ENCODE measurements at regions not wholly inside any gene's neighbourhood (a gene's known extent, or its start where the extent isn't known, plus 50 kb on each side); places are given as distances from the start of the nearest gene placed in this dataset.

GRCh38 chr13:104473936-104474335 lies 1407.7 kb upstream of the SLC10A2 start:
- TF ChIP-seq CTCF (IDR thresholded peaks at IDR 0.05 in 2 of 3, conservative IDR thresholded peaks at IDR 0.05 in 1 of 3; ENCODE audit: borderline replicate concordance in 1 of 3, insufficient read depth in 1 of 3, low read depth in 2 of 3, low read length in 2 of 3) = no peak
- TF ChIP-seq YY1 (IDR thresholded peaks at IDR 0.05; ENCODE audit: extremely low read depth, insufficient replicate concordance, low read depth, low read length) = no peak
- TF ChIP-seq POLR2A (IDR thresholded peaks at IDR 0.05; ENCODE audit: borderline replicate concordance, extremely low read depth, insufficient read depth, insufficient read length) = no peak
- no peak for TF ChIP-seq CBX3 (IDR thresholded peaks at IDR 0.05; ENCODE audit: low read depth)
- no peak for TF ChIP-seq MAX (IDR thresholded peaks at IDR 0.05)
- no peak for TF ChIP-seq POLR2AphosphoS5 (IDR thresholded peaks at IDR 0.05; ENCODE audit: low read depth, low read length)
- TF ChIP-seq CEBPB (IDR thresholded peaks at IDR 0.05; ENCODE audit: low read depth) = no peak
- TF ChIP-seq REST (IDR thresholded peaks at IDR 0.05; ENCODE audit: low read depth) = no peak
- TF ChIP-seq EZH2 (IDR thresholded peaks at IDR 0.05) = no peak
- no peak for TF ChIP-seq RAD21 (IDR thresholded peaks at IDR 0.05; ENCODE audit: low read depth)
- TF ChIP-seq SP1 (IDR thresholded peaks at IDR 0.05; ENCODE audit: low read depth) = no peak
- TF ChIP-seq EGR1 (IDR thresholded peaks at IDR 0.05; ENCODE audit: low read depth) = no peak

All from HCT116 (cell line).